ENCODE measurements at regions not wholly inside any gene's neighbourhood (a gene's known extent, or its start where the extent isn't known, plus 50 kb on each side); places are given as distances from the start of the nearest gene placed in this dataset.
"Not testable (repeated sequence)": the region's sequence is repeated elsewhere in the genome, so short reads cannot be mapped to it uniquely, and the experiment has no call there.

- no peak for DNase-seq (ENCODE audit: low read depth)
Measured at GRCh38 chr16:51542981-51543815, 392.1 kb upstream of the SALL1 start.

DNA sequence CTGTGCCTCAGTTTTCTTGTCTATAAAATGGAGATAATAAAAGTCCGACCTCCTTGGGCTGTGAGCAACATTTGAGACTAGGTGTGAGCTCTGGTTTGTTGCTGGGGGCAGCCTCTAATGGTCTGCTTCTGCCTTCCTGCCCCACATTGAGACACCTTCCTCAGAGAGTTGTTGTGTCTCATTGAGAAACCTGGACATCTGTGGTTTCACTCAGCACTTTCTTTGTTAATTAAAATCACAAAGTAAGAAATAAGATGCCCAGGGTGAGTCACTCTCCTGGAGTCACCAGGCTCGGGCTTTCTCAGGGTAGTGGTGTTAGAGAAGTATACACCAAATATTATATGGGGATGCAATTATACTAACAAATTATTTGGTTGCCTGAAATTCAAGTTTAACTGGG lies 389.2 kb upstream of the SALL1 start:
- no peak for DNase-seq (ENCODE audit: low read depth)

GRCh38 chr16:51538707-51539498 lies 387.8 kb upstream of the SALL1 start:
- no peak for DNase-seq (ENCODE audit: low read depth)

DNA sequence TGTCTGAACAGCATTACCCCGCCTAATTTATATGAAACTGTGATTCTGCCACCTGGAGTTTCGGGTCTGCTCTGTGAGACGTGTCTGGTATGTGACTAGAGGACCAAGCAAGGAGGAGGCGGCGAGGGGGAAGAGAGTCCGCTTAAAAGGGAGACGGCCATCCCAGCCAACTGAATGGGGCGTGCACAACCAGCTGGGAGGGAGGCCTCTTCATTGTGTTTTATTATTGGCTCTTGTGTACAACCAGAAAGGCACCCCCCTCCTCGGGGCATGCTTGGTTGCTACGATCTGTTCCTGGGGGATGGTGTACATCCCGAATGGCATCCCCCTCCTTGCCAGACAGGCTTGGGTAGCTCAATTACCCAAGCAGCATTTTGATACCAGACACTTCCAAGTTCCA lies 384.5 kb upstream of the SALL1 start:
- no peak for DNase-seq (ENCODE audit: low read depth)

DNA sequence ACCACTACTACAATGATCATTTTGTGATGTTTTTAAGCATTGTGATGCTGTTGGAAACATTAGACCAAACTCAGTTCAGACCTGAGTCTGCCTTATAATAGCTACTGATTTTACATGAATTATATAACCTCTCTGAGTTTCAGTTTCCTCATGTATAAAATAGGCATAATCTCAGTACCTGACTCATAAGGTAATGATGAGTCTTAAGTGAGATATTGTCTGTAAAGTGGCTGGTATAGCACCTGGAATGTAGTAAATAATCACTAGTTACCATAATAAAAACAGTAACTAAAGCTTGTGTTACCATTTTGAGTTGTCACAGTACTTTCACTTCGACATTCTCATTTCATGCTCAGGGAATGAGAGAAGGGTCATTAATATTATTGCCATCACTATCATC lies 381.5 kb upstream of the SALL1 start:
- DNase-seq (ENCODE audit: low read depth): no peak

DNA sequence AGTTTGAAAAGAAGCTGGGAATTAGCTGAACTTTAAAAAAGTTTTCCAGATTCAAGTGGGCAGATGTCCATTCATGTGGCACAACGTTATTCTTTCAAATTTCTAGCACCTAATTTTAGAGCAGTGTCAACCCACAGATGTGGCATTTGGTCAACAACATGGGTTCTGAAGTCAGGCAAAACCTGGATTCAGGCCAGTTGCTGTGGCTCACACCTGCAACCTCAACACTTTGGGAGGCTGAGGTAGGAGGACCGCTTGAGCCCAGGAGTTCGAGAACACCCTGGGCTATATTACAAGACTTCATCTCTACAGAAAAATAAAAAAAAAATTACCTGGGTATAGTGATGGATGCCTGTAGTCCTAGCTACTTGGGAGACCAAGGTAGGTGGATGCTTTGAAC lies 380.2 kb upstream of the SALL1 start:
- DNase-seq (ENCODE audit: low read depth): no peak

DNA sequence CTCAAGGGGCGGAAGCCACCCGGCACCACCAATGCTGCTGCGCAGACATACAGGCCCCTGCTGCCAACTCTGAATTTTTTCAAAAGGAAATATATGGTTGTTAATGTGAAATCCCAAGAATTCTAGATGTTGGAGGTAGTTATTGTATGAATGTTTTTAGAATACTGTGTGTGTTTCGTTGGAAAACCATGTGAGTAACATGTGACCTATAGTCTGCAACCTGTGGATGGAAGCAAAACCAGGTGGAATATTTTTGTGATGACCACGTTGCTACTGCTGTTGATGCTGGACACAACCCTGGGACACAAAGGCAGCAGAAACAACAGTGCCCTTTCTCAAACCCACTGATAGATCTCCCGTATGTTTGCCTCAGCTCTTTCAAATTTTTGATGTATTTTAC lies 376.3 kb upstream of the SALL1 start:
- no peak for DNase-seq (ENCODE audit: low read depth)

DNA sequence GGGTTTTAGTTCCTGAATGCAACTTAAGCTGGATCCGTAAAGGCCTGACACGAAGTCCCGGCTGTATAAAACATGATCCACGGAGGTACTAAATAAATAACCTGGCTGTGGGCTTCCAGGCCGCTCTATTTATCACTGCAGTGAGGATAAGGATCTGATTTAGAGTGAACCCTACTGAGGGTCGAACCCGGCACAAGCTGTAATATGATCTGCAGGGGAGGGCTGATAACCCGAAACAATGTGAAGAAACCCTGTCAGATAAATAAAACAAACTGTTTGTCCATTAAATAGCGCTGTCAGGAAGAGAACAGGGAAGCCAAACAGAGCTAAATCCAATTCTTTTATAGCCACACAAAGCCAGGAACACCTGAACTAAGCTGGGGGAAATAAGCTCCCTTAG lies 375.6 kb upstream of the SALL1 start:
- DNase-seq (ENCODE audit: low read depth): no peak

- no peak for DNase-seq (ENCODE audit: low read depth)
Measured at GRCh38 chr16:51524555-51525373, 373.7 kb upstream of the SALL1 start.

- no peak for DNase-seq (ENCODE audit: low read depth)
Measured at GRCh38 chr16:51524070-51524469, 373.0 kb upstream of the SALL1 start.

DNA sequence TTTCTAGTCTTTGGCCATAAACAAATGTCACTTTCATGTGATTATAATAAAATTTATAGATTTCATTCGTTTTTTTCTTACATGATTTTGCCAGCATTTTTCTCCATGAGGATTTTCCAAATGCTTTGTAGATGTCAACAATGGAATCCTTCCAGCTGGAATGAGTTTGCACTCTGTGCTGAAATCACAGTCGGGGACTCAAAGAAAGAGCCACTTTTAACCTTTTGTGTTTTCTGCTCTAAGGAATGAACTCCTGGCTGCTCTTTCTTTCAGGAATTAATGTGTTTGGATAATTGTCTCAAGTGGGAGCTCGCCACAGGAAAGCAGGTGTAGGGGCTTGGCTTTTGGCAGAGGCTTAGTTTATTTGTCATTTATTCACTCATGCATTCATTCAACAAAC lies 372.3 kb upstream of the SALL1 start:
- no peak for DNase-seq (ENCODE audit: low read depth)

DNA sequence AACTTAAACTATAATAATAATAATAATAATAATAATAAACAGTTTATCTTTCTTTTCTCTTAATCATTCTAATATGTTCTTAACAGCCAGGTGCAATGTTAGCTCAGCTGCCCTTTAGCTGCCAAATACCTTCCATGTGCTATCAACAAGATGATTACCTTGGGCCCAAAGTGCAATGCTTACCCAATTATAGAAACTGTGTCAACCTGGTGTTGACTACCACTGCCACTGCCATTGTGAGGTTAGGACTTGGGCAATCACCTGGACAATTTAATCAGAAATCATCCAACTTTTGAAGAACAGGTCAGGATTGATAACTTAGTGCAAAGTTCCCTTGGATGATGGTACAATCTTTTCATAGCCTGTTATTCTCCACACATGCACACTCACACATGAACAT lies 371.8 kb upstream of the SALL1 start:
- DNase-seq (ENCODE audit: low read depth): no peak

- DNase-seq (ENCODE audit: low read depth): not testable (repeated sequence)
Measured at GRCh38 chr16:51516960-51517359, 365.9 kb upstream of the SALL1 start.

DNA sequence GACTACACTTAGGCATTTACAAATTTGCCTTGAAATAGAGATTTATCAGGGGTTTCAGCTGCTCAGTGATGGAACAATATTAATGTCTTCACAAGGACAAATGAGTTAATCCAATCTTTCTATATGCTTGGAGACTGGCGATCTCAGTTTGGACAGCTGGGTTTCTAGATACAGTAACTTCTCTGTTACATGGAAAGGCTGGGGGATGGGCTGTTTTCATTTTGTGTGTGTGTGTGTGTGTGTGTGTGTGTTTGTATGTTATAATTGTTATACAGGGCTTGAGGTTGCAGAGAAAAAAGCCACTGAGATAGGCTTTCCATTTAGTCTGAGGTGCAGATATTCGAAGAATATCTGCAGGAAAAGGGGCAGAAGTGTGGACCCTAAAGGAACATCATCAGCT lies 359.3 kb upstream of the SALL1 start:
- DNase-seq (ENCODE audit: low read depth): no peak

GRCh38 chr16:51509336-51509735 lies 358.3 kb upstream of the SALL1 start:
- no peak for DNase-seq (ENCODE audit: low read depth)

GRCh38 chr16:51508490-51509212 lies 357.6 kb upstream of the SALL1 start:
- DNase-seq (ENCODE audit: low read depth): no peak

DNA sequence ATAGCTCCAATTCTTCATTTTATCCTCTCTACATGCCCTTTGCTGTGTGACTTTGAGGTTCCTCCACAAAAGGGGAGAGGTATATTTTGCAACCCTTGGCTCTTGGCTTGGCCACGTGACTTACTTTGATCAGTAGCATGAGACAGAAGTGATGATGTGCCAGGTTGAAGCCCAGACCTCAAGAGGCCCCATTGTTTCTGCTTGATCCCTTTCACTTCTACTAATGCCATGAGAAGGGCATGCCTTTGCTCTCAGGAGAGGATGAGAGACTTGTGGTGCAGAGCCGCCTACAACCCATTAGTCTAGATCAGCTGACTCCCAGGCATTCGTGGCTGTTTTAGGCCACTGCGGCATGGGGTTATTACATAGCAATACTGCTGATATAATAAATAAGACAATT lies 356.2 kb upstream of the SALL1 start:
- no peak for DNase-seq (ENCODE audit: low read depth)

DNA sequence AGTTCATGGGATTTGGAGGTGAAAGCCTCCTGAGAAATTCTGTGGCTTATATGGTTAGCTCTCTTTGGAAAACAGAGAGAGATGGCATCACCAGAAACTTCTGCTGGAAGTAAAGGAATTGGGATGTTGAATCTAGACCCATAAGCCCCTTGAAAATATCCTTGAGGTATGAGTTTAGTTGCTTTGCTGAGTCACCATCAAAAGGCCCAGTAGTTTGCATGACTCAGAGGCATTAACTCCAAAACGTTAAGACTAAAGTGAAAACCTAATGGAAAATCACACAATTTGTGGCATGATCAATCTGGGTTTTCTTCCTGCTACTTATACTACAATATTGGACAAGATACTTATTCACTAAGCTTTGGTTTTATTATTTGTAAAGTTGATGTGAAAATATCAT lies 349.2 kb upstream of the SALL1 start:
- no peak for DNase-seq (ENCODE audit: low read depth)

DNA sequence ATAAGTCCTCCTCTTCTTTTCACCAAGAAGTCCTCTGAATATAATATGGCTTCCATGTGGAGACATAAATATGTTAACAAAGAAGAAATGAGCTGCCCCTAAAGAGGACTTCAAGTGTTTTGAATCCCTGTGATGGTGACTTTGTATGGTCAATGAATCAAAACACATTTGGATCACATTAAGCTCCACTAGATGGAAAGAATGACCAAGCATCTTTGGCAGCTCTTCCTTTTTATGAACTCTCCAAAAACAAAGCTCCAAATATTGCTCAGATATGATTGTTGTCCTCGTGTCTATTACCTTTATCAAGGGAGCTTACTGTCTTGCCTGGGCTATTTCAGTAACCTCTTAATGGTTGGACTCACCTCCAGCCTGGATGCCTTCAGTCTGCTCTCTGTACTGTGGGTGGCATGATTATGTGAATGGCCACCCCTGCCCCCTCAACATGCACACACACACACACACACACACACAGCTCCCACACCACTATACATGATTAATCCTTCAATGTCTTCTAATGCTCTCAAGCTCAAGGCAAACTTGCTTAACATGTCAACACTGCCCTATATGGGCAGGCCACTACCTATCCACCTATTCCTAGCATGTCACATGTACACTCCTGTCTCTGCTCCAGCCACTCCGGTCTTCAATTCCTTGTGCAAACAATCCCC lies 346.6 kb upstream of the SALL1 start:
- no peak for DNase-seq (ENCODE audit: low read depth)

DNA sequence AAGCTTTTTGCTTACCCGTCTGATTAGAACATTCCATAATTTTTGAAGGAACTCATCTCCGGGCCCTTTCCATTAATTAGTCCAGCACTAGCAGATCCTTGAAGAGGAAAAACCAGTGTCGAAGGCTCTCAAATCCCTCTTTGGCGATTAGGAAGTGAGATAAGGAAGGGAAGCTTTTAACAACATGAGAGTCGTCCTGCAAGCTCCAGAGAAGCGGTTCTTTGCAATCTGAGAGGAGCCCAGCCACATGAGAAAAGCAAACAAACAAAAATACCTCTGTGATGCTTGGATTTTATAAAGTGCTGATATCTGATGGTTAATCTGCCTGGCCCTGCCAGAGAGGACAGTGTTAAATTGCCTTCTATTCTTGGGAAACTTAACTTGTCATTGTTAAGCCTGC lies 339.8 kb upstream of the SALL1 start:
- DNase-seq (ENCODE audit: low read depth): no peak

GRCh38 chr16:51487880-51488279 lies 336.8 kb upstream of the SALL1 start:
- DNase-seq (ENCODE audit: low read depth): no peak

Data from stimulated activated CD8-positive, alpha-beta memory T cell treated with anti-CD3 and anti-CD28 coated beads, Interleukin-12 subunit alpha, Interleukin-12 subunit beta, amount 100 ng/mL, for 1 hour (primary cell).